Right lobe of liver (tissue), 6 donors: ENCODE measurements at regions not wholly inside any gene's neighbourhood (a gene's known extent, or its start where the extent isn't known, plus 50 kb on each side); places are given as distances from the start of the nearest gene placed in this dataset.

Experiments used
- ATAC-seq, 4 donors: fragments of 200-7000 bp; cut with Tn5 transposase; one replicate each; pipeline ENCODE4 v1.9.1; 2020; ENCODE audit warnings: mild to moderate bottlenecking in 4 of 4, moderate library complexity in 4 of 4
- DNase-seq, 3 donors: peaks; one replicate each; pipeline ENCODE4 v3.0.0-alpha.2; 2020
- H3K27ac ChIP-seq, 3 donors: fragments of 200-600 bp; one replicate each; pipeline ENCODE4 v1.8.0; 2022
- H3K27me3 ChIP-seq, 2 donors: fragments of 200-600 bp; one replicate each; pipeline ENCODE4 v1.8.0; 2022
- H3K36me3 ChIP-seq, 4 donors: fragments of 200-600 bp; sonication (generic) in 1 of 4; one replicate each; pipeline versions ENCODE4 v1.5.1 to v1.8.0; 2017 to 2022; ENCODE audit warnings: control low read depth in 1 of 4
- H3K4me1 ChIP-seq, 4 donors: fragments of 200-600 bp; sonication (generic) in 1 of 4; one replicate each; pipeline versions ENCODE4 v1.5.1 to v1.8.0; 2017 to 2022; ENCODE audit warnings: control low read depth in 1 of 4
- H3K4me3 ChIP-seq, 3 donors: fragments of 200-600 bp; one replicate each; pipeline ENCODE4 v1.8.0; 2022
- H3K9me3 ChIP-seq, 4 donors: fragments of 200-600 bp; sonication (generic) in 1 of 4; one replicate each; pipeline versions ENCODE4 v1.5.1 to v1.8.0; 2017 to 2022; ENCODE audit warnings: control low read depth in 1 of 4
- CTCF ChIP-seq, 4 donors: fragments of 200-600 bp in 3 of 4; fragments of 450-650 bp in 1 of 4; IDR thresholded peaks; one replicate each; pipeline versions ENCODE4 v1.5.1 to v1.8.0; 2016 to 2022; ENCODE audit warnings: antibody characterized with exemption in 4 of 4, mild to moderate bottlenecking in 2 of 4
- POLR2A ChIP-seq: fragments of 450-650 bp; IDR thresholded peaks from one replicate; pipeline ENCODE4 v1.6.1; 2017; ENCODE audit warnings: antibody characterized with exemption, mild to moderate bottlenecking
- WGBS: methylation state at CpG from one replicate; pipeline ENCODE4 v1.1.6; 2018; ENCODE audit warnings: low coverage, low lambda C conversion rate; ENCODE audit not compliant: insufficient coverage; ENCODE audit errors: missing lambda C conversion rate; 5-methylcytosine and 5-hydroxymethylcytosine counted together
- intact Hi-C, 2 donors: fragments of 100-400 bp; cut with DNase I; formaldehyde crosslinking; loops; one replicate each; pipeline versions ENCODE4 v1.11.2 to v1.14.1; 2022
- donor health status: DM: no; HTN: yes; CAD: no.
- donor health status: DM: no; HTN: no; CAD: no.
- donor health status: DM: no; HTN: no; CAD: no.
- donor health status: DM: no; HTN: yes; CAD: no.
- donor health status: DM: no; HTN: yes; CAD: no.

GRCh38 chr4:162957521-162958143, 209.1 kb downstream of the NAF1 start:
- no peak for ATAC-seq
- Histone ChIP-seq H3K36me3 (no peaks in the 10 kb centered on the region), H3K27me3 (no peaks in the 10 kb centered on the region), H3K9me3 (no peaks in the 10 kb centered on the region), H3K4me3 (no peak overlapping the region), H3K27ac (no peak overlapping the region), H3K4me1 (no peaks in the 10 kb centered on the region)
- intact Hi-C loops, result no loop called here
- DNase-seq, result no peak
- 77% methylated on average over 3 of the region's 3 CpGs for WGBS
- TF ChIP-seq CTCF (IDR thresholded peaks at IDR 0.05), result no peak
- TF ChIP-seq POLR2A, result no peak

- Histone ChIP-seq H3K27ac (no peak overlapping the region), H3K9me3 (no peaks in the 10 kb centered on the region), H3K4me1 (no peaks in the 10 kb centered on the region), H3K27me3 (no peaks in the 10 kb centered on the region), H3K4me3 (no peak overlapping the region), H3K36me3 (no peaks in the 10 kb centered on the region)
- TF ChIP-seq POLR2A (no peak), CTCF (IDR thresholded peaks at IDR 0.05) (no peak)
- ATAC-seq (no peak), DNase-seq (no peak)
- intact Hi-C loops, result no loop called here
- WGBS, result 83% methylated on average over 2 of the region's 2 CpGs
Observed at GRCh38 chr4:162954976-162955375, 211.7 kb downstream of the NAF1 start.

GRCh38 chr4:162952232-162952631, 214.5 kb downstream of the NAF1 start:
- no peak for TF ChIP-seq CTCF (IDR thresholded peaks at IDR 0.05)
- TF ChIP-seq POLR2A, result no peak
- Histone ChIP-seq H3K27ac (no peak overlapping the region), H3K9me3 (no peaks in the 10 kb centered on the region), H3K36me3 (no peaks in the 10 kb centered on the region), H3K4me3 (no peak overlapping the region), H3K4me1 (no peaks in the 10 kb centered on the region), H3K27me3 (no peaks in the 10 kb centered on the region)
- intact Hi-C loops, result no loop called here
- DNase-seq, result no peak
- ATAC-seq, result no peak
- 40% methylated on average over 3 of the region's 3 CpGs for WGBS

GRCh38 chr4:162945713-162946112, 221.0 kb downstream of the NAF1 start:
- Histone ChIP-seq H3K4me3 (no peak overlapping the region), H3K27ac (no peak overlapping the region), H3K9me3 (no peaks in the 10 kb centered on the region), H3K36me3 (no peaks in the 10 kb centered on the region), H3K4me1 (no peaks in the 10 kb centered on the region), H3K27me3 (no peaks in the 10 kb centered on the region)
- DNase-seq, result no peak
- intact Hi-C loops, result no loop called here
- no peak for ATAC-seq
- TF ChIP-seq POLR2A (no peak), CTCF (IDR thresholded peaks at IDR 0.05) (no peak)

- Histone ChIP-seq H3K36me3 (no peaks in the 10 kb centered on the region), H3K9me3 (no peaks in the 10 kb centered on the region), H3K4me1 (no peaks in the 10 kb centered on the region), H3K4me3 (no peak overlapping the region), H3K27me3 (no peaks in the 10 kb centered on the region), H3K27ac (no peak overlapping the region)
- TF ChIP-seq CTCF (IDR thresholded peaks at IDR 0.05) (no peak), POLR2A (no peak)
- intact Hi-C loops, result no loop called here
- no peak for ATAC-seq
- no peak for DNase-seq
- 73% methylated on average over 1 of the region's 1 CpG for WGBS
Observed at GRCh38 chr4:162943263-162943662, 223.4 kb downstream of the NAF1 start.
